Loucy (cell line): ENCODE measurements at regions not wholly inside any gene's neighbourhood (a gene's known extent, or its start where the extent isn't known, plus 50 kb on each side); places are given as distances from the start of the nearest gene placed in this dataset.

ENCODE experiments used
- H2AFZ ChIP-seq: fragments of 200-600 bp; sonication (generic); 2 replicates; pipeline ENCODE4 v1.6.0; 2016; ENCODE audit warnings: antibody characterized with exemption, mild to moderate bottlenecking, low read length, moderate library complexity
- H3F3A ChIP-seq: fragments of 200-600 bp; 2 replicates; pipeline ENCODE4 v1.6.0; 2016; ENCODE audit warnings: antibody characterized with exemption, low read depth, mild to moderate bottlenecking
- H3K27me3 ChIP-seq: fragments of 200-600 bp; sonication (generic); 2 replicates; pipeline ENCODE4 v1.6.1; 2014; ENCODE audit warnings: low read length, mild to moderate bottlenecking; ENCODE audit not compliant: insufficient read depth, poor library complexity, severe bottlenecking
- H3K36me3 ChIP-seq: fragments of 200-600 bp; sonication (generic); 2 replicates; pipeline ENCODE4 v1.6.1; 2016; ENCODE audit warnings: low read length; ENCODE audit not compliant: insufficient read depth
- H3K4me1 ChIP-seq: fragments of 200-600 bp; sonication (generic); 2 replicates; pipeline ENCODE4 v1.5.1; 2014; ENCODE audit warnings: low read length, mild to moderate bottlenecking; ENCODE audit not compliant: insufficient read depth, poor library complexity, severe bottlenecking
- H3K4me2 ChIP-seq: fragments of 200-600 bp; sonication (generic); 2 replicates; pipeline ENCODE4 v1.6.0; 2014; ENCODE audit warnings: antibody characterized with exemption, low read length, low read depth, mild to moderate bottlenecking; ENCODE audit not compliant: poor library complexity, severe bottlenecking
- H3K4me3 ChIP-seq: fragments of 200-600 bp; sonication (generic); 2 replicates; pipeline ENCODE4 v1.5.1; 2014; ENCODE audit warnings: low read length, mild to moderate bottlenecking, mixed read lengths; ENCODE audit not compliant: poor library complexity, severe bottlenecking
- H3K79me2 ChIP-seq: fragments of 200-600 bp; sonication (generic); 2 replicates; pipeline ENCODE4 v1.6.1; 2014; ENCODE audit warnings: low read length; ENCODE audit not compliant: insufficient read depth
- H3K9ac ChIP-seq: fragments of 200-600 bp; sonication (generic); 2 replicates; pipeline ENCODE4 v1.6.0; 2014; ENCODE audit warnings: mild to moderate bottlenecking, low read depth, low read length, moderate library complexity; ENCODE audit not compliant: poor library complexity, severe bottlenecking
- H3K9me2 ChIP-seq: fragments of 200-600 bp; sonication (generic); replicated peaks from 2 replicates; pipeline ENCODE4 v1.6.1; 2016; ENCODE audit warnings: low read depth, low read length, mixed read lengths
- H3K9me3 ChIP-seq: fragments of 200-600 bp; sonication (generic); 2 replicates; pipeline ENCODE4 v1.6.1; 2014; ENCODE audit warnings: mild to moderate bottlenecking, antibody characterized with exemption, low read length, low read depth; ENCODE audit not compliant: insufficient read depth
- H4K20me1 ChIP-seq: fragments of 200-600 bp; sonication (generic); 2 replicates; pipeline ENCODE4 v1.6.0; 2014; ENCODE audit warnings: antibody characterized with exemption, low read length, mild to moderate bottlenecking; ENCODE audit not compliant: insufficient read depth, poor library complexity, severe bottlenecking
- CTCF ChIP-seq: fragments of 200-600 bp; sonication (generic); conservative IDR thresholded peaks from 2 replicates; pipeline ENCODE4 v1.5.1; 2014; ENCODE audit warnings: mild to moderate bottlenecking, antibody characterized with exemption, low read length
- EZH2phosphoT487 ChIP-seq: fragments of 200-600 bp; IDR thresholded peaks from 2 replicates; pipeline ENCODE4 v1.6.1; 2018; ENCODE audit warnings: antibody characterized with exemption, mild to moderate bottlenecking, moderate library complexity, borderline replicate concordance

- Histone ChIP-seq H3K9ac (no peak overlapping the region), H3K4me1 (no peaks in the 10 kb centered on the region), H3K27me3 (no peaks in the 10 kb centered on the region), H3K4me3 (no peak overlapping the region), H3K79me2 (no peaks in the 10 kb centered on the region), H3F3A (no peaks in the 10 kb centered on the region), H3K4me2 (no peak overlapping the region), H3K9me3 (no peaks in the 10 kb centered on the region), H4K20me1 (no peaks in the 10 kb centered on the region), H3K9me2 (no peaks in the 10 kb centered on the region; the same call in 1 of the 2 replicates), H3K36me3 (no peaks in the 10 kb centered on the region), H2AFZ (no peak overlapping the region)
- TF ChIP-seq CTCF = no peak
- TF ChIP-seq EZH2phosphoT487 = no peak
These were observed 472.1 kb downstream of the CDH2 start for GRCh38 chr18:27704736-27705361.

- Histone ChIP-seq H3K4me2 (no peak overlapping the region), H3K79me2 (no peaks in the 10 kb centered on the region), H4K20me1 (no peaks in the 10 kb centered on the region), H2AFZ (no peak overlapping the region), H3K9ac (no peak overlapping the region), H3K4me3 (no peak overlapping the region), H3K36me3 (no peaks in the 10 kb centered on the region), H3K27me3 (no peaks in the 10 kb centered on the region), H3K9me3 (no peaks in the 10 kb centered on the region), H3F3A (no peaks in the 10 kb centered on the region), H3K4me1 (no peaks in the 10 kb centered on the region), H3K9me2 (no peaks in the 10 kb centered on the region)
- TF ChIP-seq CTCF = no peak
- no peak for TF ChIP-seq EZH2phosphoT487
These were observed 477.8 kb downstream of the CDH2 start for GRCh38 chr18:27699137-27699536.

GRCh38 chr18:27696148-27696547 lies 480.8 kb downstream of the CDH2 start:
- Histone ChIP-seq H3F3A (no peaks in the 10 kb centered on the region), H2AFZ (no peak overlapping the region), H3K27me3 (no peaks in the 10 kb centered on the region), H3K4me1 (no peaks in the 10 kb centered on the region), H3K79me2 (no peaks in the 10 kb centered on the region), H3K4me3 (no peak overlapping the region), H3K9ac (no peak overlapping the region), H3K9me3 (no peaks in the 10 kb centered on the region), H3K4me2 (no peak overlapping the region), H3K36me3 (no peaks in the 10 kb centered on the region), H4K20me1 (no peaks in the 10 kb centered on the region), H3K9me2 (no peaks in the 10 kb centered on the region)
- TF ChIP-seq CTCF (no peak), EZH2phosphoT487 (no peak)
